GM13977 (cell line): ENCODE measurements at regions not wholly inside any gene's neighbourhood (a gene's known extent, or its start where the extent isn't known, plus 50 kb on each side); places are given as distances from the start of the nearest gene placed in this dataset.
A peak's percentile ranks its signal among the peaks of the same experiment; 100 is the strongest.

Experiments used
- DNase-seq: peaks from one replicate; pipeline ENCODE4 v3.0.0; 2012; ENCODE audit warnings: low spot score
- in situ Hi-C: fragments of 300-500 bp; cut with MboI; formaldehyde crosslinking; loops from one replicate; pipeline ENCODE4 v1.12.0; 2022; ENCODE audit warnings: low sequenced_read_pairs, low pct_unique_long_range_greater_than_20kb, mixed read lengths, inconsistent platforms; ENCODE audit not compliant: unreplicated experiment
- TF ChIP-seq, protein P1 (sequence below): IDR thresholded peaks from 2 replicates; pipeline ENCODE4 v1.5.1; 2012; ENCODE audit warnings: mild to moderate bottlenecking, control low read depth; ENCODE audit not compliant: insufficient read depth; ENCODE audit errors: extremely low read depth, missing control alignments

GRCh38 chr15:31788104-31788503 is 242.2 kb upstream of the CHRNA7 start:
- no peak for DNase-seq
- in situ Hi-C loops: no loop called here

GRCh38 chr15:31792611-31793199 is 237.6 kb upstream of the CHRNA7 start:
- TF ChIP-seq, protein P1, sequence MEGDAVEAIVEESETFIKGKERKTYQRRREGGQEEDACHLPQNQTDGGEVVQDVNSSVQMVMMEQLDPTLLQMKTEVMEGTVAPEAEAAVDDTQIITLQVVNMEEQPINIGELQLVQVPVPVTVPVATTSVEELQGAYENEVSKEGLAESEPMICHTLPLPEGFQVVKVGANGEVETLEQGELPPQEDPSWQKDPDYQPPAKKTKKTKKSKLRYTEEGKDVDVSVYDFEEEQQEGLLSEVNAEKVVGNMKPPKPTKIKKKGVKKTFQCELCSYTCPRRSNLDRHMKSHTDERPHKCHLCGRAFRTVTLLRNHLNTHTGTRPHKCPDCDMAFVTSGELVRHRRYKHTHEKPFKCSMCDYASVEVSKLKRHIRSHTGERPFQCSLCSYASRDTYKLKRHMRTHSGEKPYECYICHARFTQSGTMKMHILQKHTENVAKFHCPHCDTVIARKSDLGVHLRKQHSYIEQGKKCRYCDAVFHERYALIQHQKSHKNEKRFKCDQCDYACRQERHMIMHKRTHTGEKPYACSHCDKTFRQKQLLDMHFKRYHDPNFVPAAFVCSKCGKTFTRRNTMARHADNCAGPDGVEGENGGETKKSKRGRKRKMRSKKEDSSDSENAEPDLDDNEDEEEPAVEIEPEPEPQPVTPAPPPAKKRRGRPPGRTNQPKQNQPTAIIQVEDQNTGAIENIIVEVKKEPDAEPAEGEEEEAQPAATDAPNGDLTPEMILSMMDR: no peak
- in situ Hi-C loops: no loop called here
- no peak for DNase-seq

More at GRCh38 chr15:31788104-31788503, 242.2 kb upstream of the CHRNA7 start:
- TF ChIP-seq, protein P1: no peak

- in situ Hi-C loops: no loop called here
- DNase-seq: no peak
- TF ChIP-seq, protein P1: no peak
These were observed 231.0 kb upstream of the CHRNA7 start for GRCh38 chr15:31799319-31799714.

- TF ChIP-seq, protein P1: no peak
- in situ Hi-C loops: no loop called here
- peak; percentile 63 for DNase-seq
These were observed 230.5 kb upstream of the CHRNA7 start for GRCh38 chr15:31799715-31800321.

- TF ChIP-seq, protein P1: no peak
- in situ Hi-C loops: no loop called here
- no peak for DNase-seq
These were observed 229.2 kb upstream of the CHRNA7 start for GRCh38 chr15:31801152-31801551.

DNA sequence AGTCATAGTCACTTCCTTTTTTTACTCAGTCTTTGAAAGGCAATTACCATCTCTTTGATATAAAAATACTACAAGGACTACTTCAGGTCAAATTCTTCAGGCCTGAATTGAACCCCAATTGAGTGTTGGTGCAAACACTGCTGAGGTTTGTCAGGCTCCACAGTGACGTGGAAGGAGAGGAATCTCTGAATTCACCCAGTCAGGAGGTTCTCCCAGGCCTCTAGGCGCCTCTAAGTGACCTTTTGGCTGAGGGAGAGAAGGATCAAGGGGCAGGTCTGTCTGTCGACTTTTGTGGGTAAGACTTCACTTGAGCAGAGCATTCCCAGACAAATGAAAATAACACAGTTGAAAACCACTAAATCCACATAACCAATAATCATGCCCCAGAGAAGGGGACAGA is 227.6 kb upstream of the CHRNA7 start:
- TF ChIP-seq, protein P1: no peak
- in situ Hi-C loops: no loop called here
- no peak for DNase-seq

GRCh38 chr15:31803388-31803884 is 226.9 kb upstream of the CHRNA7 start:
- DNase-seq: no peak
- in situ Hi-C loops: no loop called here
- TF ChIP-seq, protein P1: no peak
